Endodermal cell (in vitro differentiated cells): ENCODE measurements at regions not wholly inside any gene's neighbourhood (a gene's known extent, or its start where the extent isn't known, plus 50 kb on each side); places are given as distances from the start of the nearest gene placed in this dataset.

Experiments used
- DNase-seq: peaks from one replicate; pipeline ENCODE4 v3.0.0-alpha.2; 2017
- H3K27ac ChIP-seq: 2 replicates; pipeline ENCODE4 v1.5.1; 2013; ENCODE audit warnings: mild to moderate bottlenecking, low read depth, low read length, moderate library complexity
- H3K27me3 ChIP-seq: 2 replicates; pipeline ENCODE4 v1.6.1; 2013; ENCODE audit warnings: mild to moderate bottlenecking, low read length, moderate library complexity; ENCODE audit not compliant: insufficient read depth, control insufficient read depth, poor library complexity, severe bottlenecking
- H3K36me3 ChIP-seq: 2 replicates; pipeline ENCODE4 v1.7.0; 2013; ENCODE audit warnings: mild to moderate bottlenecking, low read length, moderate library complexity; ENCODE audit not compliant: control insufficient read depth, insufficient read depth
- H3K4me1 ChIP-seq: one replicate; pipeline ENCODE4 v1.7.0; 2013; ENCODE audit warnings: low read length; ENCODE audit not compliant: control insufficient read depth, insufficient read depth
- H3K4me3 ChIP-seq: 2 replicates; pipeline ENCODE4 v1.5.1; 2013; ENCODE audit warnings: mild to moderate bottlenecking, low read length, moderate library complexity
- H3K9ac ChIP-seq: 2 replicates; pipeline ENCODE4 v1.6.1; 2013; ENCODE audit warnings: mild to moderate bottlenecking, low read length, moderate library complexity; ENCODE audit not compliant: poor library complexity, severe bottlenecking; ENCODE audit errors: extremely low read depth
- H3K9me3 ChIP-seq: 2 replicates; pipeline ENCODE4 v1.6.1; 2013; ENCODE audit warnings: mild to moderate bottlenecking, low read length, moderate library complexity; ENCODE audit not compliant: control insufficient read depth
- H3K27ac Mint-ChIP-seq: 2 replicates; pipeline ENCODE4 v1.8.0; 2020; ENCODE audit warnings: mixed read lengths
- H3K27me3 Mint-ChIP-seq: 2 replicates; pipeline ENCODE4 v1.8.0; 2021; ENCODE audit warnings: mild to moderate bottlenecking, mixed read lengths; ENCODE audit not compliant: insufficient read depth
- H3K36me3 Mint-ChIP-seq: 2 replicates; pipeline ENCODE4 v1.8.0; 2020; ENCODE audit warnings: low read depth, mixed read lengths
- H3K4me1 Mint-ChIP-seq: 2 replicates; pipeline ENCODE4 v1.8.0; 2020; ENCODE audit warnings: mixed read lengths
- H3K4me3 Mint-ChIP-seq: 2 replicates; pipeline ENCODE4 v1.8.0; 2020; ENCODE audit warnings: mild to moderate bottlenecking, moderate library complexity, mixed read lengths
- H3K9me3 Mint-ChIP-seq: 2 replicates; pipeline ENCODE4 v1.8.0; 2020; ENCODE audit warnings: mild to moderate bottlenecking, mixed read lengths
- CTCF ChIP-seq: fragments of 200-600 bp; sonication (generic); conservative IDR thresholded peaks from 2 replicates; pipeline ENCODE4 v1.5.0; 2021; ENCODE audit warnings: antibody characterized with exemption, mild to moderate bottlenecking
- WGBS, 2 experiments: methylation state at CpG; one replicate each; pipeline versions ENCODE4 v1.1.5 to v1.1.7; 2013; ENCODE audit warnings: missing lambda C conversion rate in 2 of 2, mixed read lengths in 1 of 2; ENCODE audit not compliant: insufficient coverage in 1 of 2, insufficient read length in 1 of 2; 5-methylcytosine and 5-hydroxymethylcytosine counted together

GRCh38 chr14:22232933-22233332, 356.1 kb downstream of the DAD1 start:
- peak overlapping the region; percentile 30 for H3K4me3 ChIP-seq
- no peak for DNase-seq
- H3K4me1 Mint-ChIP-seq = peaks cover 8% of the 10 kb centered on the region
- H3K9me3 Mint-ChIP-seq = peaks cover 34% of the 10 kb centered on the region
- H3K27me3 Mint-ChIP-seq = no peaks in the 10 kb centered on the region
- no peaks in the 10 kb centered on the region for H3K27me3 ChIP-seq
- no peak for TF ChIP-seq CTCF
- no peak overlapping the region for H3K9ac ChIP-seq
- peaks cover 5% of the 10 kb centered on the region for H3K36me3 Mint-ChIP-seq
- 41 to 50% methylated on average over 2 of the region's 2 CpGs for WGBS, 2 experiments
- no peak overlapping the region for H3K27ac ChIP-seq
- H3K27ac Mint-ChIP-seq = no peak overlapping the region
- no peak overlapping the region for H3K4me3 Mint-ChIP-seq
- H3K4me1 ChIP-seq = no peaks in the 10 kb centered on the region
- peaks cover 22% of the 10 kb centered on the region for H3K9me3 ChIP-seq
- no peaks in the 10 kb centered on the region for H3K36me3 ChIP-seq

GRCh38 chr14:22232486-22232885, 356.5 kb downstream of the DAD1 start:
- Histone ChIP-seq H3K9me3 (peaks cover 22% of the 10 kb centered on the region), H3K4me1 (no peaks in the 10 kb centered on the region), H3K36me3 (no peaks in the 10 kb centered on the region), H3K4me3 (peak overlapping the region; percentile 30), H3K27ac (no peak overlapping the region), H3K27me3 (no peaks in the 10 kb centered on the region), H3K9ac (no peak overlapping the region)
- DNase-seq = peak; percentile 53
- no peak for TF ChIP-seq CTCF
- peaks cover 5% of the 10 kb centered on the region for H3K4me1 Mint-ChIP-seq
- no peak overlapping the region for H3K4me3 Mint-ChIP-seq
- H3K36me3 Mint-ChIP-seq = peaks cover 5% of the 10 kb centered on the region
- H3K27me3 Mint-ChIP-seq = no peaks in the 10 kb centered on the region
- no peak overlapping the region for H3K27ac Mint-ChIP-seq
- H3K9me3 Mint-ChIP-seq = peaks cover 34% of the 10 kb centered on the region

- no peak for DNase-seq
- 92 to 100% methylated on average over 1 of the region's 1 CpG for WGBS, 2 experiments
Observed at GRCh38 chr14:22231018-22231417, 358.0 kb downstream of the DAD1 start.

More at GRCh38 chr14:22231018-22231417, 358.0 kb downstream of the DAD1 start:
- Mint-ChIP-seq H3K4me3 (no peak overlapping the region), H3K36me3 (peaks cover 5% of the 10 kb centered on the region), H3K27ac (no peak overlapping the region), H3K4me1 (peaks cover 5% of the 10 kb centered on the region), H3K27me3 (no peaks in the 10 kb centered on the region), H3K9me3 (peaks cover 34% of the 10 kb centered on the region)
- H3K9me3 ChIP-seq = peaks cover 22% of the 10 kb centered on the region
- H3K4me3 ChIP-seq = no peak overlapping the region
- H3K27me3 ChIP-seq = no peaks in the 10 kb centered on the region
- no peak overlapping the region for H3K9ac ChIP-seq
- no peak for TF ChIP-seq CTCF
- no peaks in the 10 kb centered on the region for H3K4me1 ChIP-seq
- H3K36me3 ChIP-seq = no peaks in the 10 kb centered on the region
- no peak overlapping the region for H3K27ac ChIP-seq
